SW 1271 (cell line): ENCODE measurements at regions not wholly inside any gene's neighbourhood (a gene's known extent, or its start where the extent isn't known, plus 50 kb on each side); places are given as distances from the start of the nearest gene placed in this dataset.
A peak's percentile ranks its signal among the peaks of the same experiment; 100 is the strongest.

Source experiments
- DNase-seq, 2 experiments: peaks; one replicate each; lab custom pipeline; 2025; lab: John Stamatoyannopoulos, UW

GRCh38 chr10:50936335-50936734, 50.9 kb upstream of the A1CF start:
- DNase-seq = no peak

GRCh38 chr10:50937230-50937907, 51.9 kb upstream of the A1CF start:
- DNase-seq = peak; percentile 4 to 10

- DNase-seq = no peak
Measured at GRCh38 chr10:50941629-50942028, 56.2 kb upstream of the A1CF start.

- no peak for DNase-seq
Measured at GRCh38 chr10:50946991-50947781, 61.8 kb upstream of the A1CF start.

- DNase-seq = no peak
Measured at GRCh38 chr10:50951365-50951764, 65.9 kb upstream of the A1CF start.

GRCh38 chr10:50961297-50961696, 75.9 kb upstream of the A1CF start:
- no peak for DNase-seq

- no peak for DNase-seq
Measured at GRCh38 chr10:50963063-50963462, 77.6 kb upstream of the A1CF start.

- no peak for DNase-seq
Measured at GRCh38 chr10:50968386-50969091, 83.1 kb upstream of the A1CF start.

- no peak for DNase-seq
Measured at GRCh38 chr10:50972591-50972990, 87.2 kb upstream of the A1CF start.

- DNase-seq = no peak
Measured at GRCh38 chr10:50981385-50981784, 92.9 kb upstream of the PRKG1 start.

- no peak for DNase-seq
Measured at GRCh38 chr10:50981904-50982303, 92.4 kb upstream of the PRKG1 start.

GRCh38 chr10:50982989-50983388, 91.3 kb upstream of the PRKG1 start:
- no peak for DNase-seq

GRCh38 chr10:50987934-50988333, 86.4 kb upstream of the PRKG1 start:
- no peak for DNase-seq

GRCh38 chr10:50988792-50989191, 85.5 kb upstream of the PRKG1 start:
- DNase-seq = peak in 1 of 2 experiments; percentile 18

- no peak for DNase-seq
Measured at GRCh38 chr10:50990568-50991455, 83.5 kb upstream of the PRKG1 start.

GRCh38 chr10:50991456-50992355, 82.6 kb upstream of the PRKG1 start:
- no peak for DNase-seq

GRCh38 chr10:50992356-50992901, 81.9 kb upstream of the PRKG1 start:
- DNase-seq = no peak

GRCh38 chr10:50992972-50993766, 81.1 kb upstream of the PRKG1 start:
- no peak for DNase-seq

GRCh38 chr10:50993771-50994251, 80.5 kb upstream of the PRKG1 start:
- DNase-seq = no peak

GRCh38 chr10:50997461-50997860, 76.8 kb upstream of the PRKG1 start:
- DNase-seq = no peak
